LNCaP clone FGC (cell line): ENCODE measurements at regions not wholly inside any gene's neighbourhood (a gene's known extent, or its start where the extent isn't known, plus 50 kb on each side); places are given as distances from the start of the nearest gene placed in this dataset.

ENCODE experiments used
- DNase-seq: peaks from one replicate; pipeline ENCODE4 v3.0.0-alpha.2; 2011; ENCODE audit warnings: low read depth
- H3K4me3 ChIP-seq: 2 replicates; pipeline ENCODE4 v1.5.1; 2011; ENCODE audit warnings: mild to moderate bottlenecking, low read depth, low read length, control low read depth
- TF ChIP-seq, protein P1 (sequence below): IDR thresholded peaks from 2 replicates; pipeline ENCODE4 v1.5.1; 2012; ENCODE audit warnings: mild to moderate bottlenecking; ENCODE audit not compliant: control insufficient read depth, insufficient read depth; ENCODE audit errors: extremely low read depth

DNA sequence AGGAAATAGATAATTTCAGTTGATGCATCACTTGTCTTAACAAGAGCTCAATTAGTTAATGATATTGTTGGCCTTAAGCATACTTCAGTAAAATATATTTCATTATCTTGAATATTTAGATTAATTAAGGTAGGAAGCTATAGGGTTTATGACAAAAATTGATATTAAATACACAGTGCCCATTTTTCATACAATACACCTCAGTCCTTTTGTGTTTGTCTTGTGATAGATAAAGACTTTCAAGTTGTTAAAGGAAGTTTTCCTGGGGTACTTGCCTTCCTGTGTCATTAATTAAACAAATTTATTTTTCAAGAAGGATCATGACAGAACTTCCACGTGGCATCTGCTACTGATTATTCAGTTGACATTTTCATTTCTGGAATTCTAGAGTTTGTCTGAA, 420.5 kb downstream of the MTX2 start:
- TF ChIP-seq, protein P1, sequence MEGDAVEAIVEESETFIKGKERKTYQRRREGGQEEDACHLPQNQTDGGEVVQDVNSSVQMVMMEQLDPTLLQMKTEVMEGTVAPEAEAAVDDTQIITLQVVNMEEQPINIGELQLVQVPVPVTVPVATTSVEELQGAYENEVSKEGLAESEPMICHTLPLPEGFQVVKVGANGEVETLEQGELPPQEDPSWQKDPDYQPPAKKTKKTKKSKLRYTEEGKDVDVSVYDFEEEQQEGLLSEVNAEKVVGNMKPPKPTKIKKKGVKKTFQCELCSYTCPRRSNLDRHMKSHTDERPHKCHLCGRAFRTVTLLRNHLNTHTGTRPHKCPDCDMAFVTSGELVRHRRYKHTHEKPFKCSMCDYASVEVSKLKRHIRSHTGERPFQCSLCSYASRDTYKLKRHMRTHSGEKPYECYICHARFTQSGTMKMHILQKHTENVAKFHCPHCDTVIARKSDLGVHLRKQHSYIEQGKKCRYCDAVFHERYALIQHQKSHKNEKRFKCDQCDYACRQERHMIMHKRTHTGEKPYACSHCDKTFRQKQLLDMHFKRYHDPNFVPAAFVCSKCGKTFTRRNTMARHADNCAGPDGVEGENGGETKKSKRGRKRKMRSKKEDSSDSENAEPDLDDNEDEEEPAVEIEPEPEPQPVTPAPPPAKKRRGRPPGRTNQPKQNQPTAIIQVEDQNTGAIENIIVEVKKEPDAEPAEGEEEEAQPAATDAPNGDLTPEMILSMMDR: no peak
- no peak for DNase-seq
- H3K4me3 ChIP-seq: no peak overlapping the region

DNA sequence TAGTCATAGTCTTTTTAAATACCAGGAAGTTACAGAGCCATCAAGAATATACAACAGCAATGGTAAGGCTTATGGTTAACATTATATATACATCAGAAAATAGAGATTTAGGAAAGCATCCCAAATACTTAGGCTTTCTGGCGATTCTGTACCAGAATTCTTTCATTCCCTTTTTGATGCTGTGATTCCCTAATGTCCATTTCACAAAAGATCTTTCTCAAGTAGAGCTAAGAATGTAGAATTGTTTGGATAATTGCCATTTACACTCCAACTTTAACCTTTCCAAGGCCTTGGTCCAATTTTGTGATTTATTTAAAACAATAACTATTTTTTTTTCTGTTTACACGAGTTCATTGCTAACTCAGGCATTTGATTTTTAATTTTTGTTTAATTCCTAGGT, 422.2 kb downstream of the MTX2 start:
- H3K4me3 ChIP-seq: no peak overlapping the region
- DNase-seq: no peak
- TF ChIP-seq, protein P1: no peak

DNA sequence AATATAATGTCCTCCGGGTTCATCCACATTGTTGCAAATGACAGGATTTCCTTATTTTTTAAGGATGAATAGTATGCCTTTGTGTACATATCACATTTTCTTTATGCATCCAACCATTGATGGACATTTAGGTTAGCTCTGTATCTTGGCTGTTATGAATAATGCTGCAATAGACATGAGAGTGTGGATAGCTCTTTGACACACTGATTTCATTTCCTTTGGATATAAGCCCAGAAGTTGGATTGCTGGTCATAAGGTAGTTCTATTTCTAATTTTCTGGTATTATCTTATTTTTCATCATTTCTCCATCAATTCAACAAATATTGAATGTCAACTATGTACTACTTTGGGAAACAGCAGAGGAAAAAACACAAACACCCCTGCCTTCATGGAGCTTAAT, 423.3 kb downstream of the MTX2 start:
- TF ChIP-seq, protein P1: no peak
- DNase-seq: no peak
- no peak overlapping the region for H3K4me3 ChIP-seq

DNA sequence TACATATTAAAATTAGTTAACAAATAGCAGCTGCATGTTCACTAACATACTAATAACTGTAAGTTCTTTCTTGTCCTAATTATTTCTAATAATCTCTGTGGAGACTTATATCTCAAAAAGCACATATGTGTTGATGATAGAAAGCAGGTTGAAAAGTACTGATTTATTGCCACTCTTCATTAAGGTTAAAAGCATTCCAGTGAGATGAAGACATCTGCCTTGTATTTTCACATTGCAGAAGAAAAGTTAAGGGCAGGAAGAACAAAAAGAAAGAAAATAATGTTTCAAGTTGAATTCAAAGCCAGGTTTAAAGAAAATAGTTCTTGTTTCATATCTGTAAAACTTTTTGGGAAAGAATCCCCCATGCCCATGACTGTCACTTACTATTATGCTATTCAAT, 429.9 kb downstream of the MTX2 start:
- TF ChIP-seq, protein P1: no peak
- DNase-seq: no peak

DNA sequence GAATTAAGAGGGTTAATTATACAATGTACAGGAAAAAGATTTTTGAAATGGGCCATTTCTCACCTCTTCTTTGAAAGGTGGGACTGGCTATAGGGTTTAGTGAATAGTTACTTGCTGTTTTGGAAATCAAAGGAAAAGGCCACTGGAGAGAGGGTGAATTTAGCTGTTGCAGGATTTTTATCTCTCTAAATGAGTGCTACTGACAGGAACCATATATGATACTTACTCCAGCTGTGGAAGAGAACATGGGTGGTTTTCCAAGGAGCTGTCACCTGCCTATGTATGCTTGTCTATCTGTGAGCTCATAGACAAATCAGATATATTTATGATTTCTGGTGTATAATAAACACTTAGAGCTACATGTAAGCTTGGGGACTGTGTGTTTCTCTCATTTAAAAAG, 430.4 kb downstream of the MTX2 start:
- TF ChIP-seq, protein P1: no peak

More for the DNA sequence above, 429.9 kb downstream of the MTX2 start:
- H3K4me3 ChIP-seq: no peak overlapping the region

DNA sequence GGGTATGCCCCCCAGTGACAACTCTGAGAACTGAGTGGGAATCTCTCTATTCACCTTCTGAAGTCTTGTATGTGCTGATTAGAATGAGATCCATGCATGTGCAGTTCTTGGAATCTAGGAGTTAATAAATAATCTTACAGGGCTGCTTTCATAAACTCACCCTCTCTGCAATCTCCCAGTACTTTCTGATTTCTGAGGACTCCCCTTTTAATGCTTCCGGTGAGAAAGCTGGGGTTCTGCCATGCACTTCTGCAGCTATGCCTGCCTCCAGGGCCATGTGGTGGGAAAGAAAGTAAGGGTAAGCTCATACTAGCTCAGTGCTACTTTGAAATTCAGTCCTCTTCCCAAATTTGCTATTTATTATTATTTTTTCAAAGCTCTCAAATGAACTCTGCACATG, 432.9 kb downstream of the MTX2 start:
- TF ChIP-seq, protein P1: no peak
- no peak for DNase-seq
- H3K4me3 ChIP-seq: no peak overlapping the region

More for the DNA sequence above, 430.4 kb downstream of the MTX2 start:
- H3K4me3 ChIP-seq: no peak overlapping the region
- no peak for DNase-seq

DNA sequence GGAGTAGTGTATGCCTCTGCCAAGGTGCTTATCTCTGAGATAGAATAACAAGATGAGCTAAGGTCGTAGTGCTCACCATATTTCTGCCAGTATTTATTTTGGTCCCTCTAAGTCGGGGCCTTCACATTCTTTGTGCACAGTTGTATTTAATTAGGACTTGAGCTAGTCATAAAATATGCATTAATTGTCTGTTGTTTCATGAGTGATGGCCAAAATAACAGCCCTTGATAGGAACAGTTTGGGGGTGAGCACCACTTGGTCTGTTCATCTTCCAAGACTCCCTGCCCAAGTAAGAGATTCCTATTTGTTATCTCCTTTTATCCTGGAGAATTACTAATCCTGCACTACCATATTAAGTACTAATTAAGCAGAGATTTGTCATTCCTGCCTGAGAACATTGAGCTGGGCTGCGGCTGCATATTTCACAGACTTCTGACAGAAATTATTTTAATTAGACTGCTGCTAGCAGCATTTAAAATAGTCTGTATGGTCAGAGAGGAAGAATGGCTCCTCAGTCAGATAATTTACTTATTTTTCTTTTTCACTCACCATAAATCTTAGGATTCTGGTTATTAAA, 435.1 kb downstream of the MTX2 start:
- no peak for DNase-seq
- H3K4me3 ChIP-seq: no peak overlapping the region
- TF ChIP-seq, protein P1: no peak
